ENCODE measurements at regions not wholly inside any gene's neighbourhood (a gene's known extent, or its start where the extent isn't known, plus 50 kb on each side); places are given as distances from the start of the nearest gene placed in this dataset.

DNA sequence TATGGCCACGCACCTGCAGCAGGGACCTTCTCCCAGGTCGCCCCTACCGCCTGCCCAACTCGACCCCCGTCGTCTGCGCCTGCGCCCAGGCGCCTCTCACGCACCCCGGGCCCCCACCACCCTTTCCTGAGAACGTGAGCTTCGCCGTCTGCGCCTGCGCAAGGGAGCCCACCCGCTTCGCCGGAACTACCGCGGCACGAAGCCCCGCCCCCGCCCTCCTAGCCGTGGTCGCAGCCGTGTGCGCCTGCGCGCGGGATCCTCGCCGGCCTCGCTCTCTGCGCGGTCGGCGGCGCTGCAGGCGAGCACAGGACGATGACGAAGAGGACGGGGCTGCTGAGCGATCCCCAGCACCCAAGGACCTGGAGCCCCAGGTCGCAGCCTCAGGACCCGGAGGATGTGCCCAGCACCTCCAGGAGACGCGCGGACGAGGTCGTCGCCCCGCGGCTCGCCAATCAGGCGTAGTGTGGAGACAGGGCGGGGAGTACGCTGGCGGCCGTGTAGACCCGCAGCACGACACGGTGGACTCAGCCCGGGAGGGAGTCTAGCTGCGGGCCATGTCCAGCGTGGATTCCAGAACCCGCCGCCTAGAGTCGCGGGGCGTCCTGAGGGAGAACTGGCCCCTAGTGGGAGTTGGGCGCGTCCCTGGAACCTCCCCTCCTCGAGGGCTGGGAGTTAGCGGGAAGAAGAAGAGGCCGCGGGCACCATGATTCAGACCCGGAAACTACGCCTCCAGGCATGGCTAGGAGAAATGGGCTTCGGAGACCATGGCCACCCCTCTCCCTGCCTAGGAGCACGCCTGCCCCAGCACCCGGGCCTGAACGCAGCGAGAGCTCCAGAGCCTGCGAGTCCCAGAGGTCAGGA lies 1120.8 kb upstream of the TMEM132C start:
- TF ChIP-seq, protein P1, sequence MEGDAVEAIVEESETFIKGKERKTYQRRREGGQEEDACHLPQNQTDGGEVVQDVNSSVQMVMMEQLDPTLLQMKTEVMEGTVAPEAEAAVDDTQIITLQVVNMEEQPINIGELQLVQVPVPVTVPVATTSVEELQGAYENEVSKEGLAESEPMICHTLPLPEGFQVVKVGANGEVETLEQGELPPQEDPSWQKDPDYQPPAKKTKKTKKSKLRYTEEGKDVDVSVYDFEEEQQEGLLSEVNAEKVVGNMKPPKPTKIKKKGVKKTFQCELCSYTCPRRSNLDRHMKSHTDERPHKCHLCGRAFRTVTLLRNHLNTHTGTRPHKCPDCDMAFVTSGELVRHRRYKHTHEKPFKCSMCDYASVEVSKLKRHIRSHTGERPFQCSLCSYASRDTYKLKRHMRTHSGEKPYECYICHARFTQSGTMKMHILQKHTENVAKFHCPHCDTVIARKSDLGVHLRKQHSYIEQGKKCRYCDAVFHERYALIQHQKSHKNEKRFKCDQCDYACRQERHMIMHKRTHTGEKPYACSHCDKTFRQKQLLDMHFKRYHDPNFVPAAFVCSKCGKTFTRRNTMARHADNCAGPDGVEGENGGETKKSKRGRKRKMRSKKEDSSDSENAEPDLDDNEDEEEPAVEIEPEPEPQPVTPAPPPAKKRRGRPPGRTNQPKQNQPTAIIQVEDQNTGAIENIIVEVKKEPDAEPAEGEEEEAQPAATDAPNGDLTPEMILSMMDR (conservative IDR thresholded peaks at IDR 0.05): no peak
- H3K27ac ChIP-seq: no peak overlapping the region

GRCh38 chr12:127146991-127147718 lies 1119.8 kb upstream of the TMEM132C start:
- H3K27ac ChIP-seq: no peak overlapping the region
- TF ChIP-seq, protein P1 (conservative IDR thresholded peaks at IDR 0.05): no peak

GRCh38 chr12:127147724-127148123 lies 1119.2 kb upstream of the TMEM132C start:
- TF ChIP-seq, protein P1 (conservative IDR thresholded peaks at IDR 0.05): no peak
- H3K27ac ChIP-seq: no peak overlapping the region

- TF ChIP-seq, protein P1 (conservative IDR thresholded peaks at IDR 0.05): no peak
- no peak overlapping the region for H3K27ac ChIP-seq
Observed at GRCh38 chr12:127148318-127148717, 1118.7 kb upstream of the TMEM132C start.

DNA sequence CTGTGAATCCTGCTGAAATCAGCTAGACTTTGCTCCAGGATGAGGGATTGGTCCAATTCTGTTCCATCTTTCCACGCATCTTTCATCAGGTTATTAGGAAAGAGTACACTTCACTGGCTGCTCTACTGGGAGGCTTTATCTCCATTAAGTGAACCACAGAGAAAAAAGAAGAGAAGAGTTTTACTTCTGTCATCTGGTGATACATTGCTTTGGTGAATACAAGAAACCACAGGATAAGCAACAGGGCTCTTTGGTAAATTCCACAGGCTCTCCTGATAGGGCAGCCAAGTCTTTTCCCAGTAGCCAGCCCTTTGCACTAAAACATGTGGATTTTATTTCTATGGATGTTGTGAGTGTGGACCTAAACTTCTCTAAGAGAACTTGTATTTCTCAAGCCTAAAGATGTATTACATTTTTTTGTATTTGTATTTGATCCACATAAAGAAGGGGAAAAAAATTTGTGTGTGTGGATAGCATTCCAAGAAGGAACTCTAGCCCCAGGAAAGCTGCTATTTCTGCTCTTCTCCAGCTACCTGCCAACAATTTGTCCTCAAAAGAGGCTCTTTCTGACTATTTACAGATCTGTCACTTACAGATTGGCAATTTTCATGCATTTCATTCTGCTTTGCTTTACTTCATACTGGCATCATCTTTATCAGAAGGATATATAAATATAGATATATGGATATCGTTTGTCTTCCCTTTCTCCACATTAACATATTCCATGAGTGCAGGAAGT lies 1117.6 kb upstream of the TMEM132C start:
- no peak overlapping the region for H3K27ac ChIP-seq
- TF ChIP-seq, protein P1 (conservative IDR thresholded peaks at IDR 0.05): no peak

- no peak overlapping the region for H3K27ac ChIP-seq
- TF ChIP-seq, protein P1 (conservative IDR thresholded peaks at IDR 0.05): no peak
Observed at GRCh38 chr12:127150028-127150427, 1116.9 kb upstream of the TMEM132C start.

DNA sequence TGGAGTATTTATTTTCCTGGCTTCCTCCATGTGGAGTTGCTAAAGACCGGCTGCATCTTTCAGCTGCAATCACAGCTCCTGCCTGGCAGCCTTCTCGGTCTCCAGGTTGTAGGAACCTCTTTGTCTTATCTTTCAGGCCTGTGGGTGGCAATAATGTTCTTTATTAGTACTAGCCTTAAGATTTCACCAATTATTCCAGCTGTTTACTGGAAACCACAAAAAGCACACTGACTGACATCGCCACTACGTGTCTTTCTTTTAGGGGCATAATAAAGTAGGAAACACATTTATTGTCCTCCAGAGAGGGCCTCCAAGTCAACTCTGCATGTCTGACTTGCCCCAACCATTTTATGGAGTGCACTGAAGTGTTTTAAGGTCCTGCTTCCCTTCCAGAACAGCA lies 1116.5 kb upstream of the TMEM132C start:
- no peak overlapping the region for H3K27ac ChIP-seq
- TF ChIP-seq, protein P1 (conservative IDR thresholded peaks at IDR 0.05): no peak

Measured in VCaP (cell line).